Activated CD4-positive, CD25-positive, alpha-beta regulatory T cell treated with anti-CD3 and anti-CD28 coated beads, Interleukin-2, amount 50 U/mL, for 72 hours (primary cell): ENCODE measurements at regions not wholly inside any gene's neighbourhood (a gene's known extent, or its start where the extent isn't known, plus 50 kb on each side); places are given as distances from the start of the nearest gene placed in this dataset.
"Not testable (repeated sequence)": the region's sequence is repeated elsewhere in the genome, so short reads cannot be mapped to it uniquely, and the experiment has no call there.

ENCODE experiments used
- DNase-seq: peaks from one replicate; pipeline ENCODE4 v3.0.0; 2021

DNA sequence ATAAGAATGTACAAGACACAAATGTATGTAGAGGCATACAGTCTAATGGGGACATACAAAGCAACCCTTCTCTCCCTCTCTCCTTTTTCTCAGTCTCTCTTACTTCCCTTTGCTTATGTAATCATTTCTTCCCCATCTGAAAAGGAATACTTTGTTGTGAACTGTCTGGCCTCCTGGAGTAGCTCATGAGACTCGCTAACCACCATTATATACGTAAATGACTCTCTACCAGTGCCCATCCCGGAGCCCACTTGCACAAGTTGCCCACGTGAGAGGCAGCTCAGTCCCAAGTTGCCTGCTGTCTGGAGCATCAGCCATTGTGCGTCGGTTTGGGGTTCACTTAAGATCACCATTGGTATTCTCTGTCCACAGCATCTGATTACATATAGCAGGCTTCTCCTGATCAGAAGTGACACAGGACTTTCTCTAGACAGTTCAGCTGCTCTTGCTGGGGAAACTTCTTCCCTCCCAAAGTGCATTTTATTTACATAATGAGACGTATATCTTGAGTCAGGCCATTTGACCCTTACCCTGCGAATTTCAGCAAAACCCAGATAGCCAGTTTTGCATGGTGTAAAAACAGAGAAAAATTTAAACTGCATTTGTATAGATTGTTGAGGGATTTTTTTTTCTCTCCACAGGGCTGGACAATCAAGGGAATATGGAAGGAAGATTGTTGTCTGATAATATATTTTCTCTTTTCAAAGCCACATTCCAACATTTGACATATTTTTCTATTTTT lies 220.7 kb upstream of the EGLN3 start:
- no peak for DNase-seq

DNA sequence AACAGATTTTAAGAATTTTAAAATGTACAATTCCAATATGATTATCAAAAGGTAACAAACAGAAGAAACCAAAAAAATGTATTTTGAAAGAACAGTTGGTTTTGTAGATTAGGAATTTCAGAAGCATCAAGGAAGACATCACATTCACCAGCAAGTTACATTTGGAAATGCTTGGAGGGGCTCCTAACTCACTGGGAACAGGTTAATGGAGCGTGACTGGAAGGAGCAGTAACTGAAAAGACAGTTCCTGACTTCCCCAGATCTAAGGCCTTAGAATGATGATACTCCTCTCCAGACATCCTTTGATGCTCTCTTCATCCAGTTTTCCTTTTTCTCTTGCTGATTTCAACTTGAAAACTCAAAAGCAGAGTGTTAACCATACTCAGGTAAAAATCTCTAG lies 220.0 kb upstream of the EGLN3 start:
- DNase-seq: no peak

DNA sequence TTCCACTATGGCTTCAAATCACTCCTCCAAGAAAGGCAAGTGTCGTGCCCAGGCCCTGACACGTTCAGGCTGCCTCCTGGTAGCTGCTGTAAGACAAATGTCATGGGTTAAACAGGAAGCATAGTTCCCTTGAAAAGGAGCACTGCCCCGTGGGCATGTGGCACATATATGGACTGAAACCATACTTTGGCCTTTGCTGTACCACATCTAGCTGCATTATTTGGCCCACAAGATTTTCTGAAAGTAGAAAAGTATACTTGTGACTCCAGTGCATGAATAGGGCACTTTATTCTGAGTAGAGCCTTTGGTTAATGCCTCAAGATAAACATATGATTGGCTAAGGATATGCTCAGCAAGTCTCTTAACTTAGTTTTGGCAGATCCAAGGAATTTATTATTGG lies 218.7 kb upstream of the EGLN3 start:
- no peak for DNase-seq

DNA sequence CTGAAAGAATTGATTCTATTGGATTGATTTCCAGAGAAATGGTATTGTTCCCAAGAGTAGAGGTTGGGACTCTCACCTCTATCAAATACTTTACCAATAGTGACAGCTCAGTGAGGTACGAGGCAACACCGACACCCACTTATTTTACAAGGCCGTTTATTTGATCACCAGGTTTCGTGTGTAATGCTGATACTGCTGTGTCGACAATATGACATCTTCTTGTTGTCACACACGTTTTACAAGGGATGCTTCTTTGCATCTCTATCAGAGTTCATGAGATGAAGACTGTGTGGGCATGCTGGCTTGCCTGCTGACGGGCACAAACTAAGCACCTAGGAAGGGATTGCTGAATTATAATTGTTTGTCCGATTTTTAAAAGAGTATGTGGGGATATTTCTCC lies 217.8 kb upstream of the EGLN3 start:
- no peak for DNase-seq

DNA sequence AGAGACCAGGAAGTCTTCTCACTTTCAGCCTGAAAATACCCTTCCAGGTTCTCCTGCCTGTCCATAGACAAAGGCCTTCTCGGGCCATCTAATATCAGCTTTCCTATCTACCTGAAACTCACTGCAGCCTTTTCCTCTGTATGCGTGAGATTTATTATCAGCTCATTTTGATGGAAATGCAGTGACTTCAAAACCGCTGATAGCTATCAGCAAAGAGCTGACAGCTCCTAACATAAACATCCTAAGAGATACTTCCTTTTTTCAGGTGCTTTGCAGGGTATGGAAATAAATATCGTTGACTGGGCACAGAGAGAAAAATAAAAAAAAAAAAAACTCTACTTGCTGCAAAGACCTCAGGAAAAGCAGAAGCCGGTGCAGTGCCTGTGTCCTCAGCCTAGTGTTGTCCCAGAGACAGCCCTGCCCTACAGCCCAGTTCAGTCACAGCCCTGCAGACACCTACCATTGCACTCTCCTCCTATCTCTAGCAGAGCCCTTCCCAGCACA lies 215.0 kb upstream of the EGLN3 start:
- DNase-seq: no peak

- DNase-seq: no peak
Measured at GRCh38 chr14:34164162-34164864, 213.4 kb upstream of the EGLN3 start.

DNA sequence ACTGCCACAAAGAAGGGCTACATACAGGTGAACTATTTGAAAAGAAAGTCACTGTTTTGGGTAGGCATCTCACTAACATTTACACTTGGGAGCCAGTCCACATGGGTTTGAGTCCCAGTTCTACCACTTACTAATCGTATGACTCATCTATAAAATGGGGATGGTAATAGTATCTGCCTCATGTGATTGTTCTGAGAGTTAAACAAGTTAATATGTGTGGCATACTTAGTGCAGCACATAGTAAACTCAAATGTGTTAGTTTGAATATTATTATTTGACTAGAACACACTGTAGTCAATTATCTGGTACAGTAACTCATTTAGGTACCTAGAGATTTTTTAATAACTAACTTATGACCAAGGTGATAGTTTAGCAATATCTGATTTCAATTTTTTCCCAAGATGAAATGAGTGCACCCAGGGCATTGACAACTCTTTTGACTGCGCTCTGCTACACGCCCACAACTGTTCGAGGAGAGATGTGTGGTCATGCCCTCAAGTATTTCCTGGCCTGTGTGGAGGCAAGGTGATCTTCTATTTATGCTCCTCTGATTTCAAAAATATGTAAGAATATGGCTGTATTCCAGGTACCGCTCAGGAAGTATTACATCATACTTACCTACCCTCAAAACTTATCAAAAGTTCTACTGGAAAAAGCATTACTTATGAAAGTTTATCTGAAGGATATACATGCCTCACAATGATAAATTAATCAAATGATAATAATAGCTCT lies 210.6 kb upstream of the EGLN3 start:
- no peak for DNase-seq

DNA sequence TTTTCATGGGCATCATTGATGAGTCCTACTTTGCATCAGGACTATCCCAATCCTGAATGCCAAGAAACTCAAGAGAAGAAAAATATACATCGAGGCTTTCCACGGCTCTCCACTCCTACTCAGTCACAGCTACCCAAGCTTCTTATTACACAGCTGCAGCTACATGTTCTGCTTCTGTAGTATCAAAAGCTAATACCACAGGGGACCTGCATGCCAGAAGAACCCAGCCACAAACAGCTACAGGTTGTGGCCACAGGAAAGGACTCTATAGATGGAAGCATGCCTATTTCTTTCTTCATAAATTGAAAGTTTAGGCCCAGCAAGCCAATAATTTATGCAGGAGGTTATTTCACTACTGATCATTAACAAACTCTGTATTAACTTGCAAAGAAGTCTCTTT lies 209.7 kb upstream of the EGLN3 start:
- DNase-seq: no peak

GRCh38 chr14:34157651-34158050 lies 206.8 kb upstream of the EGLN3 start:
- DNase-seq: no peak

GRCh38 chr14:34147461-34147860 lies 196.6 kb upstream of the EGLN3 start:
- DNase-seq: no peak

GRCh38 chr14:34140127-34140526 lies 189.3 kb upstream of the EGLN3 start:
- DNase-seq: not testable (repeated sequence)

DNA sequence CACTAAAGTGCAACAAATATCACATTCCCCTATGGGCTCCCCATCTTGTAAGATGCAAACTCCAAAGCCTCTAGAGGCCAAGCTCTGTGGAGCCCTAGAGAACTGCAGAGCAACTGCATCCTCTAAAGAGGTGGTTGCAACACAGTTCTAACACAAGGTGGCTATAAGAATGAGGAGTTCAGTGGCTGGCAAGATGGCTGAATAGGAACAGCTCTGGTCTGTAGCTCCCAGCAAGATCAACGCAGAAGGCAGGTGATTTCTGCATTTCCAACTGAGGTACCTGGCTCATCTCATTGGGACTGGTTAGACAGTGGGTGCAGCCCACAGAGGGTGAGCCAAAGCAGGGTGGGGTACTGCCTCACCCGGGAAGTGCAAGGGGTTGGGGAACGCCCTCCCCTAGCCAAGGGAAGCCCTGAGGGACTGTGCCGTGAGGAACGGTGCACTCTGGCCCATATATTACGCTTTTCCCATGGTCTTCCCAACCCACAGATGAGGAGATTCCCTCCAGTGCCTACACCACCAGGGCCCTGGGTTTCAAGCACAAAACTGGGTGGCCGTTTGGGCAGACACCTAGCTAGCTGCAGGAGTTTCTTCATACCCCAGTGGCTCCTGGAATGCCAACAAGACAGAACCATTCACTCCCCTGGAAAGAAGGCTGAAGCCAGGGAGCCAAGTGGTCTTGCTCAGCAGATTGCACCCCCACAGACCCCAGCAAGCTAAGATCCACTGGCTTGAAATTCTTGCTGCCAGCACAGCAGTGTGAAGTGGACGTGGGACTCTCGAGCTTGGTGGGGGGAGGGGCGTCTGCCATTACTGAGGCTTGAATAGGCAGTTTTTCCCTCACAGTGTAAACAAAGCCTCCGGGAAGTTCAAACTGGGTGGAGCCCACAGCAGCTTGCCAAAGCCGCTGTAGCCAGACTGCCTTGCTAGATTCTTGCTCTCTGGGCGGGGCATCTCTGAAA lies 188.6 kb upstream of the EGLN3 start:
- DNase-seq: not testable (repeated sequence)

DNA sequence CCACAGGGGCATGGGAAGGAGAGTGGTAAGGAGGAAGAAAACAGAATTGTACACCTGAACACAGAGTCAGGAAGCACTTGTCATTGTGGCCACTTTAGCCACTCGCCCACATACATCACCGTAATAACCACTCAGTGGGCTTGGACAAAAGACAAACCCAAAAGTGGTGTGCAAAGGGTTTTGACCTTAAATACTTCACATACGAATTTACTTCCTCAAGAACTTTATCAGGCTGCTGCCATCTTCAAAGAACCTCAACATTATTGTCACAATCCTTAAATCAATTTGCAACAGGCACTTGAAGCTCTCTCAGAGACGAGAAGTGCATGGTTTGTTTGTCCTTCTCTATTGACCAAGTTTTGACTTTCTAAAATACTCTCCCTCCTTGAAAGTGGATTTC lies 187.3 kb upstream of the EGLN3 start:
- DNase-seq: no peak

DNA sequence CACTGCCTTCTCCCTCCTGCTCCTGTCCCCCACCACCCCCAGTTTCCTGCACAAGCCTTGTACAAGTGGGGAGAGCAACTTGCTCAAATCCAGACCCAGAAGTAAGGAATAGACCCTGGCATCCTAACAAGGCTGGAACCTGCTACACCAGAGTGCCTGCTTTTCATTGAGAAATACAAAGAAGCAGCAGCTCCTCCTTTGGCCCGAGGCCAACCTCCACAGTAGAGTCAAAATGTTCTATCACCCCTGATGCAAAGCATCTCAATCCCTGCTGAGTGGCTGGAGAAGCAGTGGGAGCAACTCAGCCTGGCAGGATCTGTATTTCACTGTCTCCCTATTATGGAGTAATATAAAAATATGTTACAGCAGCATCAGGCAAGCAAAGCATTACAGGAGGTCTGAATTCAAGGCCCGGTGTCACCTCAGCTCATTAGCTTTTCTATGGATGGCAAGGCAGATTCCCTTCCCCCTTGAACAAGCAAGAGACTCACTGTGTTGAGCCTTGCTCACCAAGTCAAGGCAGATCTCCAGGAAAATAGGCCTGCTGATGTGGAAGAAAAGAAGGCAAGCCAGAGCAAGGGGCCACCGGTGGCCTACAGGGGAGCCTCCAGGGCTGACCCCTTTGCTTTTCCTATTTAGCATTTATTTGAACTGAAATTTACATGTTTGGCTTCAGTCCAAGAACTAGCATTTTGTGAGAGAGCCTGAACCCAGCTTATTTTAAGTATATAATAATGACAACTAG lies 186.3 kb upstream of the EGLN3 start:
- no peak for DNase-seq

DNA sequence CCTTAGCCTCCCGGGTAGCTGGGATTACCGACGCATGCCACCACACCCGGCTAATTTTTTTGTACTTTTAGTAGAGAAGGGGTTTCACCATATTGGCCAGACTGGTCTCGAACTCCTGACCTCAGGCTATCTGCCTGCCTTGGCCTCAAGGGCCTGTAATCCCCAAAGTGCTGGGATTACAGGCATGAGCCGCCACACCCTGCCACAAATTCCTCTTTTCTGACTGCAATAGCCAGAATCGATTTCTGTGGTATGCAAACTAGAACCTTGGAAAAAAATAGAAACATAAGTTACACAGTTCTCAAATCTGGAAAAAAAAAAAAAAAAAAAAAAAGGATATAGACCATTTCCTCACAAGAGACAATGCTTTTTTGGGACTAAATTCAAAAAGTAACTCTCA lies 184.6 kb upstream of the EGLN3 start:
- DNase-seq: no peak

DNA sequence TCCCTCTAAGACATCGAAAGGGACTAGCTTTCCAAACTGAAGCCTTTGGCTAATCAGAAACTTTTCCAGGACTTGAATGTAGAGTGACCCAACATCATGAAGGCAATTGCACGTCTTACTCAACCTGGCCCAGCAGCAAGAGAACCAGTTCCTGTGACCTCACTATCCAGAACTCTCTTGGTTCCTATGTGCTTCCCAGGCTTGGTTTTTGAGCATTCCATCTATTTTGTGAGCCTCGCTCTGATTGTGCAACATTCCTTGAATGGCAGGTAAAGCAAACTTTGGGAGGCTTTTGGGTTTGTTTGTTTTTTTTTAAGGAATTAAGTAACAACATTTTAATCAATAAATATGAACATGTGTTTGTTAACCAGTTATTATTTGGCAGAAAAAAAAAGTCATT lies 183.6 kb upstream of the EGLN3 start:
- DNase-seq: no peak

- no peak for DNase-seq
Measured at GRCh38 chr14:34129927-34130552, 179.2 kb upstream of the EGLN3 start.

- no peak for DNase-seq
Measured at GRCh38 chr14:34128665-34129064, 177.8 kb upstream of the EGLN3 start.

GRCh38 chr14:34126586-34126985 lies 175.7 kb upstream of the EGLN3 start:
- no peak for DNase-seq

- no peak for DNase-seq
Measured at GRCh38 chr14:34124585-34124984, 173.7 kb upstream of the EGLN3 start.

DNA sequence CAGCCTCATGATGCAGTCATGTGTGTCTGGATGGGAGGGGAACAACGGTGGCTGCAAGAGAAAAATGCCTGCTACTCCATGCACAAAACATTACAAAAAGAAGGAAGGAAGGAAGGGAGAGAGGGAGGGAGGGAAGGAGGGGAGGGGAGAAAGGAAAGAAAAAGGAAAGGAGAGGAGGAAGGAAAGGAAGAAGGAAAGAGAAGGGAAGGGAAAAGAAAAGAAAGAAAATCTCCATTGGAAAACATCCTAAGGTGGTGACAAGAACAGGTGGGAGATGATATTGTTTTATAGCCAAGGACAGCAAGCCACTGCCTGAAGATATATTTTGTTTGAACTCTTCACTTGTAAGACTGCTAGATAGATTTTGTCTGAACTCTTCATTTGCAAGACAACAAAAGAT lies 171.8 kb upstream of the EGLN3 start:
- no peak for DNase-seq
